ENCODE measurements at regions not wholly inside any gene's neighbourhood (a gene's known extent, or its start where the extent isn't known, plus 50 kb on each side); places are given as distances from the start of the nearest gene placed in this dataset.

GRCh38 chr2:239905884-239906654 lies 119.1 kb downstream of the NDUFA10 start:
- no peak for DNase-seq

DNA sequence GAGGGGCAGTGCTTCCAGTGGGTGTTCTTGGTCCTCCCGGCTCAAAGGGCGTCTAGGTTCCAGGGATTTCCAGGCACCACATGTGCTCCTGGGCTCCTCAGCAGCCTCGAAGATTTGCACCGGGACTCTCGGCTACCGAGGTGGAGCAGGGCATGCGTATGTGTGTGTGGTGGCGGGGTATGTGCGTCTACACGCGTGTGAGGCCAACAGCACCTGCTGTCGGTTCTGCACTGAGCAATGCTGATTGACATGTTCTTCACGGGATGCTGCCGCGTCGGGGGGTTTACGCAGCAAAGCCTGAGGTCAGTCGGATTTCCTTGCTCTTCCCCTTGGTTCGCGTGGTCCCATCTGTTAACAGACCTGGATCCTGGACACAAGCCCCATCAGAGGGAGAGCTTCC lies 119.8 kb downstream of the NDUFA10 start:
- no peak for DNase-seq

GRCh38 chr2:239904496-239904895 lies 120.6 kb downstream of the NDUFA10 start:
- DNase-seq: no peak

GRCh38 chr2:239903803-239904202 lies 121.3 kb downstream of the NDUFA10 start:
- no peak for DNase-seq

DNA sequence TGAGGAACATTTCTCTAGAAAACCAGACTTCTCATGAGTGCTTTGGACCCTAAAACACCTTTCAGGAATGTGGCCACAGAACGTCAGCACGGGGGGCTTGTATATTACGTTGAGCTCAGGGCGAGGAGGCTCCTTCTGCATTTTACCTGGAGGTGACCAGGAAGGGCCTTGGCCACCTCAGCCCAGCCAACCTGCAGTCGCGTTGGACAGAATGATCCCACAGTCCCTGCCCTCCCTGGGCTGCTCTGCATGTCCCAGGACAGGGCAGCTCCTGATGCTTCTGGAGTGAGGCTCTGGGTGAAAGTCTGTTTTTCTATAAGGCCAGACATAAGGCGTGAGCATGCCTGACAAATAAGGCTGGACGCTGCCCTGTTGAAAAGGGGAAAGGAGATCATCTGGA lies 121.9 kb downstream of the NDUFA10 start:
- DNase-seq: no peak

GRCh38 chr2:239902749-239903201 lies 122.4 kb downstream of the NDUFA10 start:
- peak; percentile 12 for DNase-seq

DNA sequence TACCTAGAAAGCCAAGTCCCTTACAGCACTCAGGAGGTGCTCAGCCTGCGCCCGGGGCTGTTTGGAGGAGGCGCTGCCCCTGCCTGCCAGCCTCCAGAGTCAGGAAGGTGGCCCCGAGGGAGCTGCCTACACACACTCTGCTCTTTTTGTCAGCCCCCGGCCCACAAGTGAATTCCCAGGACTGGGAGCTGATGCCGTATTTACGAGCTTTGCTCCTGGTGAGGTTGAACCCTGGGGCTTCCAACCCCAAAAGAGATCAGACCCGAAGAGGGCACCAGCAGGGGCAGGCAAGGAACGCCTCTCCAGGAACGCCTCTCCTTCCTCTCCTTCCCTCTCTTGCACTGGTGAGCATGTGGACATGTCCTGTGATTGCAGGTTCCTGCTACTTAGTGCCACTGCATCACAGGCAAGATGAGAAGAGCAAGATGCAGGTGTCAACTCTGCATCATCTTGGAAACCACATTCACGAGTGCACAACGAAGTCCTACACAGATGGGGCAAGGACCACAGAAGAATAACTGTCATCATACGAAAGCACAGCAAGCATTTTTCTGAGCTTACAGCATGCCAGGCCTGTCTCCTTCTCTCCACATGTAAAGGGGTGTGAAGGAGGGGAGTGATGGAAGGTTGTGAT lies 126.7 kb downstream of the NDUFA10 start:
- no peak for DNase-seq

- DNase-seq: no peak
Observed at GRCh38 chr2:239897596-239898235, 127.4 kb downstream of the NDUFA10 start.

DNA sequence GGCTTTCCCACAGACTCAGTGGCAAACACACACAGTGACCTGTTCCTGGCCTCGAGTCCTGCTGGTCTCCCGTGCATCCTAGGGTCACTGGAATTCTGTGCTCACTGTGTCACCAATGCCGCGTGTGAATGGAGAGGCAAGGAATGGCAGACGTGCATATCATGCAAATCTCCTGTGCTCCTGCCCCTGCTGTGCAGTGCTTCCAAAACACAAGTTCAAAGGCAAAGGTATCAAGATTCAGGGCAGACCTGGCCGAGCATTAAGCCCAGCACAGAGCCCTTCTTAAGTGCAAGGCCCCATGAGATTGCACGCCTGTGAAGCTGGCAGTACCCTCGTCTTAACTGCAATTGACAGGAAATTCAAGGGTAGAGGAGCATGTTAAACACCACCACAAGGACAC lies 129.1 kb downstream of the NDUFA10 start:
- DNase-seq: no peak

DNA sequence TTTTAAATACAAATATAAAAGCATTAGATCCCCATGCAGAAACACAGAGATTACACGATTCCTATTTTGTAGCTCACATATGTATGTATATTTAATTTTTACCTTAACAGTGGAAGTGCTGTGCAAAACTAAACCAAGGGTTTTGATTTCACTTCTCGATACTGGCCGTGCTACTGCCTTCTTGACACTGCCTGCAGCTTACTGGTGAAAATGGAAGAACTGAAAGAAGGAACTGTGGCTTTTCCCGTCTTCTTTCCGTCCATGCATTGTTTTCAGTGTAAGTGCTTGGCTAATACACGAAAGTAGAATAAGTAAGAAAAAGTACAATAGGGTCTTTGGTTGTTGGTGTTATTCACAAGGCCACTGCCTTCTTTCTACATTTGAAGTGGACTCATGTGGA lies 129.5 kb downstream of the NDUFA10 start:
- DNase-seq: no peak

DNA sequence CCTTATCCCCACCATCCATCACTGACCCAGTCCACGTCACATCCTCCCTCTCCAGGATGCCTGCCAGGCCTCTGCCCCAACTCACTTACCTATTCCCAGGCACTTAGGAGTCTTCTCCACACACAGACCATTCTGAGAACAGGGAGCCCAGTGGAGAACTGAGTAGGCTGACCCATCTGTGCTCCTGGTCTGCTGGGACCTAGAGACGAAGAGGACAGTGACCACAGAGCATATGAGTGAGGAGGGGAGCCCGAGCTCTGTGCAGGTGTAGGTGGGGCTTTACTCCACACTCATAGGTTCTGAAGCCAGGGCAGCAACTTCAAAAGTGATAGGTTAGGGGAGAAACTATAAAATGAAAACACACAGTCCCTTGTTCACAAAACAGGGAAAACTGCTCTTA lies 130.0 kb downstream of the NDUFA10 start:
- DNase-seq: no peak

- DNase-seq: no peak
Observed at GRCh38 chr2:239894276-239894675, 130.9 kb downstream of the NDUFA10 start.

DNA sequence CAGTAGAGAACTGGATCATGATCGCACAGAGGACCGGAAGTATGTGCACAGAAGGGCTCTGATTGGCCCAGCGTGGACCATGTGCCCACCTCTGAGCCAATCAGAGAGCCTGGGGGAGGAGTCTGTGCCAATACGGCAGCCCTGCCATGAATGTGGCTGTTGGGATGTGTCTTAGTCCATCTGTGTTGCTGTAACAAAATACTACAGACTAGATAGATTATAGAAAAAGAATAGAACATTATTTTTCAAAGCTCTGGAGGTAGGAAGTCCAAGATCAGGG lies 132.0 kb downstream of the NDUFA10 start:
- no peak for DNase-seq

GRCh38 chr2:239892441-239893235 lies 132.5 kb downstream of the NDUFA10 start:
- DNase-seq: no peak

DNA sequence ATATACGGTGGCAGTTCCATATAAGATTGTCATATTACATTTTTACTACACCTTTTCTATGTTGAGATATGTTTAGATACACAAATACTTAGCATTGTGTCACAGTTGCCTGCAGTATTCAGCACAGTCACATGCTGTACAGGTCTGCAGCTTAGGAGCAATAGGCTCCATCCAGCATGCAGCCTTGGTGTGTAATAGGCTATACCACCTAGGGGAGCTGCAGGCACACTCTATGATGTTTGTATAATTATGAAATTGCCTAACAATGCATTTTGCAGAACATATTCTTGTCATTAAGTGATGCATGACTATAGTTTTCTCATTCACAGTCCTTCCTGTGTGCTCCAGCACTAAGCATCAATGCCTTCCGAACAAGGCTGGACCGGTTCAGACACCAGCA lies 133.4 kb downstream of the NDUFA10 start:
- no peak for DNase-seq

DNA sequence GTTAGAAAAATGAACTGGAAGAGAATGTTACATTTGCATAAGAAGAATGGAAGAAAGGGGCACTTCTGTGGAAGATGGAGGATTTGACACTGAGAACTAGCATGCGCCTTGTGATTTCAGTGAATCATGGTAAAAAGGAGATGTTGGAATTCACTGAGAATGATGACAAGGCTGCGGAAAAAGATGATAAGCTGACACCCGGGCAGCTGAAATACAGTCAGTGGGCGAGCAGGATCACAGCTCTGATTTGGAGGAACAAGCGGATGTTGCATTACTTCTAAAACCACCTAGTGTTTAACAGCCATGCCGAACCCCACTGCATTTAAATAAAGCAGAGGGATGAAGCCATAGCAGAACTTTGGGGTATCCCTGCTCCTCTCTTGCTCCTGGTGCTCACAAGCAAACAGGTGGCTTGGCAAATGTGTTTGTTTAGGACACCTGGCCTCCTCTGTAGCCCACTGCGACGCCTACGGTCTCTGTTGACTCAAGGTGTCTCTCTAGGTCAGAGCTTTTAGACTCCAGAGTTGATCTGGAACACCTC lies 134.9 kb downstream of the NDUFA10 start:
- DNase-seq: no peak

- DNase-seq: peak; percentile 34
Observed at GRCh38 chr2:239889641-239890121, 135.5 kb downstream of the NDUFA10 start.

DNA sequence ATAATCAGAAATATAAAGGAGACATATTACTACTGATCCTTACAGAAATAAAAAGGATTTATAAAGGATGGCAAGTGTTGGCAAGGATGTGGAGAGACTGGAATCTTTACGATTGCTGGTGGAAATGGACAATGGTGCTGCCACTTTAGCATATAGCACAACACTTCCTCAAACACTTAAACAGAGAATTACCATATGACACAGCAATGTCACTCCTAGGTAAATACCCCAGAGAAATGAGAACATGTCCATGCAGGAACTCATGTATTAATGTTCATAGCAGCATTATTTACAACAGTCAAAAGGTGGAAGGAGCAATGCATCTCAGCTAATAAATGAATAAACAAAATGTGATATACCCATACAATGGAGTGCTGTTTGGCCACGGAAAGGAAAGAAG lies 137.5 kb downstream of the NDUFA10 start:
- no peak for DNase-seq

DNA sequence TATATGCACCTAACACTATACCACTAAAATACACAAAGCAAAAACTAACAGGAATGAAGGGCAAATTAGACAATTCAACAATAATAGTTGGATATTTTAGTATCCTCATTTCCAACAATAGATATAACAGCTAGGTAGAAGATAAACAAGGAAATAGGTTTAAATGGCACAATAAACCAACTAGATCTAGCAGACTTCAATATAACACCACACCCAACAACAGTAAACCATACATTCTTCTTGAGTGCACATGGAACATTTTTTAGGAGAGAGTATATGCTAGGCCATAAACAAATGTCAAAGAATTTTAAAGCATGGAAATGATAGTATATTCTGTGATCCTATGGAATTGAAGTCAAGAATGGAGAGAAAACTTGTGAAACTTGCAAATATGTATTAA lies 138.4 kb downstream of the NDUFA10 start:
- DNase-seq: no peak

DNA sequence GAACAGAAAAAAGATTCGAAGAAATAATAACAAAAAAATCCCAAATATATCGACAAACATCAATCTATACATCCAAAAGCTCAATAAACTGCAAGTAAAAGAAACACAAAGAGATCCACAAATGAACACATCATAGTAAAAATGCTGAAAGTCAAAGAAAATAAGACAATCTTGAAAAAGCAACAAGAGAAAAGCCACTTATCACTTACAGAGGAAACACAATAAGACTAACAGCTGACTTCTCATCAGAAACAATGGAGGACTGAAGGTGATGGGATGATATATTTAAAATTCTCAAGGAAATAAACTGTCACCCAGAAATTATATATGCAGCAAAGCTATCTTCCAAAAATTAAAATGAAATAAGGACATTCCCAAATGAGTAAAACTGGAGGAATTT lies 140.3 kb downstream of the NDUFA10 start:
- DNase-seq: no peak

DNA sequence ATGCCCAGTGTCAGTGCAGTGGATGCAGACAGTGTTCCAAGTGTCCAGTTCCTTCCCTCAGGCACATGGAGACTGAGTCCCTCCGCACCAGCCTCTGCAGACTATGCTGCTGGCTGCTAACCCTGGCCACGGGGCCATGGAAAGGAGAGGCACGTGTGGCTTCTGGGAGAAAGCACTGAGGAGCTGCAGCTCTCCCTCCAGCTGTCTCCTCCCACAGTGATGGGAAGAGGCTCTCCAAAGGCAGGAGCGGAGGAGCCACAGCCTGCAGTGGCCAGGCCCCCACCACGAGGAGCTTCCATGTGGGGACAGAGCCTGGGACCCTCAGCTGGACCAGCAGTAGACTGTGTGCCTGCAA lies 141.1 kb downstream of the NDUFA10 start:
- DNase-seq: no peak

DNA sequence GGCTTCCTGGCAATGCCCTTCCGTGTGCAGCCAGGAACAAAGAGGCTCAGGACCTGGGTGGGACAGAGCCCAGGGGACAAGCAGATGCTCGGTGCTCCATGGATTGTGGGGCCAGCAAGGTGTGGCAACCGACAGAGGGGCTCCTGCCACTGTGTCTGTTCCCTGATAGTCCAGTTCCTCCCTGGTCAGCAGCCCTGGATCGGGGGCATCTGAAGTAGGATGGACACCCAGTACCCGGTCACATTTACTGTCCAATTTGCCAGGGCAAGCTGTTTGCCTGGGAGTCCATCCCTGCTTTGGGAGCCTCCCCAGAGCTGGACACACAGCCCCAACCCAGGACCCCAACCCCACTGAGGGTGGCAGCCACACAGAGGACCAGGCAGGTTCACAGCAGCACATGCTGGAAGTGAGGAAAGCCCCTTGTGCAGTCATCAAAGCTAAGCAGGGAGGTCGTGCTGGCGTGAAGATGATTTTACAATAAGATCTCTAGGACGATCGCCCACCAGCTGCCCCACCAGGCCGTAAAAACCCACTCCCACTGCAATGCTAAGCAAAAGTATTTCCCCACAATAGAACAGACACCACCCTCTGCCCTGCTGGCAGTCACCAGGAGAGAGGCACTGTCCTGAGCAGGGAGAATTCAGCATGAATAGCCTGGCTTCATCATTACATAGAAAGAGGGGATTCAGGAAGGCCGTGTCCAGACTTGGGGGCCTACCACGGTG lies 141.7 kb downstream of the NDUFA10 start:
- no peak for DNase-seq

DNA sequence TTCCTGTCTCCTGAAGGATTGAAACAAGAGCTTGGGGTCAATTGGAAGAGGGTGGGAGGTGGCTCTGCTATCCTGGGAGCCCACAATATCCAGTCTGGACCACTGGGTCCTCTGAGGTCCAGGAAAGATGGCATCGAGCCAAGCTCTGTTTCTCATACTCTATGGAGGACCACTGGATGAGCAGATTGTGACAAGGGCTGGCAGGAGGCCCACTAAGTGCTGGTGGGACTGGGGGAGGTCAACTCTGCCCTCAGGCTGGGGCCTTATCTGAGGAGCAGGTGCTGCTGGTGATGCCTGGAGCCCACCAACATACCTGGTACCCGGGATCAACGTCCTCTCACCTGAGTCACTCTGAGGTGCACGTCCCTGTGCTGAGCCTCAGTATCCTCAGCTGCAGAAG lies 142.4 kb downstream of the NDUFA10 start:
- no peak for DNase-seq

Data from retina (tissue), 1 donor.